Endodermal cell (in vitro differentiated cells): ENCODE measurements at regions not wholly inside any gene's neighbourhood (a gene's known extent, or its start where the extent isn't known, plus 50 kb on each side); places are given as distances from the start of the nearest gene placed in this dataset.

Experiments used
- DNase-seq: peaks from one replicate; pipeline ENCODE4 v3.0.0-alpha.2; 2017
- H3K27ac ChIP-seq: 2 replicates; pipeline ENCODE4 v1.5.1; 2013; ENCODE audit warnings: mild to moderate bottlenecking, low read depth, low read length, moderate library complexity
- H3K27me3 ChIP-seq: 2 replicates; pipeline ENCODE4 v1.6.1; 2013; ENCODE audit warnings: mild to moderate bottlenecking, low read length, moderate library complexity; ENCODE audit not compliant: insufficient read depth, control insufficient read depth, poor library complexity, severe bottlenecking
- H3K36me3 ChIP-seq: 2 replicates; pipeline ENCODE4 v1.7.0; 2013; ENCODE audit warnings: mild to moderate bottlenecking, low read length, moderate library complexity; ENCODE audit not compliant: control insufficient read depth, insufficient read depth
- H3K4me1 ChIP-seq: one replicate; pipeline ENCODE4 v1.7.0; 2013; ENCODE audit warnings: low read length; ENCODE audit not compliant: control insufficient read depth, insufficient read depth
- H3K4me3 ChIP-seq: 2 replicates; pipeline ENCODE4 v1.5.1; 2013; ENCODE audit warnings: mild to moderate bottlenecking, low read length, moderate library complexity
- H3K9ac ChIP-seq: 2 replicates; pipeline ENCODE4 v1.6.1; 2013; ENCODE audit warnings: mild to moderate bottlenecking, low read length, moderate library complexity; ENCODE audit not compliant: poor library complexity, severe bottlenecking; ENCODE audit errors: extremely low read depth
- H3K9me3 ChIP-seq: 2 replicates; pipeline ENCODE4 v1.6.1; 2013; ENCODE audit warnings: mild to moderate bottlenecking, low read length, moderate library complexity; ENCODE audit not compliant: control insufficient read depth
- H3K27ac Mint-ChIP-seq: 2 replicates; pipeline ENCODE4 v1.8.0; 2020; ENCODE audit warnings: mixed read lengths
- H3K27me3 Mint-ChIP-seq: 2 replicates; pipeline ENCODE4 v1.8.0; 2021; ENCODE audit warnings: mild to moderate bottlenecking, mixed read lengths; ENCODE audit not compliant: insufficient read depth
- H3K36me3 Mint-ChIP-seq: 2 replicates; pipeline ENCODE4 v1.8.0; 2020; ENCODE audit warnings: low read depth, mixed read lengths
- H3K4me1 Mint-ChIP-seq: 2 replicates; pipeline ENCODE4 v1.8.0; 2020; ENCODE audit warnings: mixed read lengths
- H3K4me3 Mint-ChIP-seq: 2 replicates; pipeline ENCODE4 v1.8.0; 2020; ENCODE audit warnings: mild to moderate bottlenecking, moderate library complexity, mixed read lengths
- H3K9me3 Mint-ChIP-seq: 2 replicates; pipeline ENCODE4 v1.8.0; 2020; ENCODE audit warnings: mild to moderate bottlenecking, mixed read lengths
- CTCF ChIP-seq: fragments of 200-600 bp; sonication (generic); conservative IDR thresholded peaks from 2 replicates; pipeline ENCODE4 v1.5.0; 2021; ENCODE audit warnings: antibody characterized with exemption, mild to moderate bottlenecking
- WGBS, 2 experiments: methylation state at CpG; one replicate each; pipeline versions ENCODE4 v1.1.5 to v1.1.7; 2013; ENCODE audit warnings: missing lambda C conversion rate in 2 of 2, mixed read lengths in 1 of 2; ENCODE audit not compliant: insufficient coverage in 1 of 2, insufficient read length in 1 of 2; 5-methylcytosine and 5-hydroxymethylcytosine counted together

- H3K36me3 ChIP-seq, result no peaks in the 10 kb centered on the region
- Mint-ChIP-seq H3K9me3 (no peaks in the 10 kb centered on the region), H3K36me3 (no peaks in the 10 kb centered on the region), H3K4me1 (peaks cover 2% of the 10 kb centered on the region), H3K27me3 (peaks cover 4% of the 10 kb centered on the region), H3K27ac (no peak overlapping the region), H3K4me3 (no peak overlapping the region)
- no peak overlapping the region for H3K27ac ChIP-seq
- H3K27me3 ChIP-seq, result no peaks in the 10 kb centered on the region
- H3K9ac ChIP-seq, result no peak overlapping the region
- no peak overlapping the region for H3K4me3 ChIP-seq
- TF ChIP-seq CTCF, result no peak
- DNase-seq, result no peak
- H3K4me1 ChIP-seq, result no peaks in the 10 kb centered on the region
- H3K9me3 ChIP-seq, result no peaks in the 10 kb centered on the region
- WGBS, 2 experiments, result 86 to 100% methylated on average over 6 to 10 of the region's 10 CpGs
Measured at GRCh38 chr4:17336524-17336961, 175.3 kb downstream of the QDPR start.

GRCh38 chr4:17336069-17336468, 175.8 kb downstream of the QDPR start:
- H3K4me1 Mint-ChIP-seq, result peaks cover 2% of the 10 kb centered on the region
- Histone ChIP-seq H3K4me3 (no peak overlapping the region), H3K36me3 (no peaks in the 10 kb centered on the region), H3K27me3 (no peaks in the 10 kb centered on the region), H3K4me1 (no peaks in the 10 kb centered on the region), H3K9ac (no peak overlapping the region), H3K27ac (no peak overlapping the region), H3K9me3 (no peaks in the 10 kb centered on the region)
- H3K9me3 Mint-ChIP-seq, result no peaks in the 10 kb centered on the region
- H3K36me3 Mint-ChIP-seq, result no peaks in the 10 kb centered on the region
- H3K27me3 Mint-ChIP-seq, result peaks cover 4% of the 10 kb centered on the region
- H3K27ac Mint-ChIP-seq, result no peak overlapping the region
- 96% methylated on average over 1 of the region's 1 CpG; no CpG with 5 or more reads in 1 of the 2 experiments for WGBS, 2 experiments
- no peak for DNase-seq
- TF ChIP-seq CTCF, result no peak
- H3K4me3 Mint-ChIP-seq, result no peak overlapping the region

GRCh38 chr4:17335371-17335770, 176.5 kb downstream of the QDPR start:
- no peaks in the 10 kb centered on the region for H3K9me3 Mint-ChIP-seq
- no peaks in the 10 kb centered on the region for H3K36me3 Mint-ChIP-seq
- H3K36me3 ChIP-seq, result no peaks in the 10 kb centered on the region
- H3K4me1 ChIP-seq, result no peaks in the 10 kb centered on the region
- TF ChIP-seq CTCF, result no peak
- H3K27me3 ChIP-seq, result no peaks in the 10 kb centered on the region
- no peak overlapping the region for H3K4me3 ChIP-seq
- H3K9me3 ChIP-seq, result no peaks in the 10 kb centered on the region
- 93 to 100% methylated on average over 2 to 3 of the region's 3 CpGs for WGBS, 2 experiments
- no peak overlapping the region for H3K27ac ChIP-seq
- H3K27me3 Mint-ChIP-seq, result peaks cover 4% of the 10 kb centered on the region
- no peak for DNase-seq
- no peak overlapping the region for H3K4me3 Mint-ChIP-seq
- H3K4me1 Mint-ChIP-seq, result peaks cover 2% of the 10 kb centered on the region
- H3K27ac Mint-ChIP-seq, result no peak overlapping the region
- no peak overlapping the region for H3K9ac ChIP-seq
